Stimulated activated CD4-positive, alpha-beta T cell treated with anti-CD3 and anti-CD28 coated beads, Interleukin-15, amount 100 ng/mL, for 24 hours (primary cell): ENCODE measurements at regions not wholly inside any gene's neighbourhood (a gene's known extent, or its start where the extent isn't known, plus 50 kb on each side); places are given as distances from the start of the nearest gene placed in this dataset.
"Not testable (repeated sequence)": the region's sequence is repeated elsewhere in the genome, so short reads cannot be mapped to it uniquely, and the experiment has no call there.

Experiments
- DNase-seq: peaks from one replicate; pipeline ENCODE4 v3.0.0-alpha.2; 2020

DNA sequence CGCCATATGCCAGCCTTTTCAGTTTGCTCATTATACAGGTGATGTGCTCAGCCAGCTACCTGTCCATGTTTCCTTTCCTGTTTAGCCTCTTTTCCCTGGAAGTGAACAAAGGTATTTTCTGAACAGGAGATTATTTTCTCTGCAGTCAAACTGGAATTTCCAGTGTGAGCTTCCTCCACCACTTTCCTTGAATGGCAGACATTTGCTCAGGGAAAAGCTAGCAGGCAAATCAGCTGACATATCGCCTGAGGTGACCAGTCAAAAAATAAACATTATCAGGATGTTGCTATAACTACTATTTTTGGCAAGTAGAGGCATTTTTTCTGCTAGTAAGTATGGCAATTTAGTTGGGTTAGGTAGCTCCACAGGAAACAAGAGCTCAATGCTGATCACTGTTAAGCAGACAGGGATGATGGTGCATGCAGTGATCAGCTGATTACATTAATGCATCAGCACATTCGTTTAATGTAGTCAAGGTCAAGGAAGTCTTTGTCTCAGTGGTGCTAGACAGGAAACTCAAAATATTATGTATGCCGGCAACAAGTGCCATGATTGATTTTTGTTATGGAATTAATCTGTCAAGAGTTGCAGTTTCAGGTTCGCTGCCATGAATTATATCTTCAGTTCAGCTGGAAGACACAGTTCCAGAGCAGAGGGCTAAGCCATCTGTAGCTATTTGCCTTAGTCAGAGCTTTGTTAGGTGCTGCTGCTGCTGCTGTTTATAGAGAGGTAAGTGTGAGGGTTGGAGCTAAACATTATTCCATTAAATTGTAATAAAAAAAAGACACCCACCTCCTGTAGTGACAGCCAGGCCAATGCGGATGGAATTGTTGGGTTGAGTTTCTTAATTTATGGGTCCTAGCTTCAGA, 179.7 kb upstream of the ST6GALNAC5 start:
- DNase-seq: no peak

DNA sequence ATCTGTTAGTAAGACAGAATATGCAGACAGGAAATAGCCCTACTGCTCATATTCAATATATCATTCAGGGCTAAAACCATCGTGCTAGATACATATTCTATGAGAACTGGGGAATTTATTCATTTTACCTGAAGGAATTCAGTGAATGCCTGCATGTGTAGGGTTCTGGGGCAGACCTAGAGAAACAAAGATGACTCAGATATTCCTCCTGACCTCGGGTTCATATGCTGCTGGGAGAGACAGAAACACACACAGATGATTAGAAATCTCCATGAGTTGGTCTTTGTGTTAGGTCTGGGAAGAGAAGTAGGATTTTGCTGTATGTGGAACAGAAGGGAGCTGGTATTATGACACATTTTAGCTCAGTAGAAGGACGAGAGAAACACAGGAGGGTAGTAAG, 176.5 kb upstream of the ST6GALNAC5 start:
- no peak for DNase-seq

DNA sequence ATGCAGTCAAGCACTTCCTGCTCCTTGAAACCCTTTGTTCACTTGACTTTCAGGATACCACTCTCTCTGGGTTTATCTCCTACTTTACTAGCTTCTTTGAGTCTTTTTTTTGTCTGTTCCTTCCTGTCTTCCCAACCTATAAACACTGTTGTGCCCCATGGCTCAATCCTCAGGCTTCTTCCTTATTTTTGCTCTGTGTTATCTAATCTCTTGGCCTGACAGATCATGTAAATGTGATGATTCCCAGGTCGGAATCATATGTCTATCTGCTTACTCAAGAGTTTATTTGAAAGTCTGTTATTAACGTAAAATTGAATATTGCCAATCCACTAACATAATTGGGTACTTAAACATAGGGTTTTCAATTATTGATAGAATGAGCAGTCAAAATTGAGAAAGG, 171.7 kb upstream of the ST6GALNAC5 start:
- DNase-seq: no peak

DNA sequence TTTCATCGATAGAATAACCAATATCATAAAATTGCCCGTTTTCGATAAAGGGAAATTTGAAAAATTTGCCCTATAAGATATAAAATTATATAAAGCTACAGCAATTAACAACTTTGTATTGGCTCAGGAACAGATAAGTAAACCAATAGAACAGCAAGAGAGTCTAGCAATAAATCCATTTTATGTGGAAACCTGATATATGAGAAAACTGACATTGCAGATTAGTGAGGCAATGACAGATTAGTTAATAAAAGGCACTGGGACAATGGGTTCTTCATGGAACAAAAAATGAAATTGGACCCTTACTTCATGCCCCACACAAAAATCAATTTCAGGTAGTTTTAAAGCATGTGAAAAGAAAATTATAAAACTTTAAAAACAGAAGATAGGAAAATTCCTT, 169.9 kb upstream of the ST6GALNAC5 start:
- no peak for DNase-seq

DNA sequence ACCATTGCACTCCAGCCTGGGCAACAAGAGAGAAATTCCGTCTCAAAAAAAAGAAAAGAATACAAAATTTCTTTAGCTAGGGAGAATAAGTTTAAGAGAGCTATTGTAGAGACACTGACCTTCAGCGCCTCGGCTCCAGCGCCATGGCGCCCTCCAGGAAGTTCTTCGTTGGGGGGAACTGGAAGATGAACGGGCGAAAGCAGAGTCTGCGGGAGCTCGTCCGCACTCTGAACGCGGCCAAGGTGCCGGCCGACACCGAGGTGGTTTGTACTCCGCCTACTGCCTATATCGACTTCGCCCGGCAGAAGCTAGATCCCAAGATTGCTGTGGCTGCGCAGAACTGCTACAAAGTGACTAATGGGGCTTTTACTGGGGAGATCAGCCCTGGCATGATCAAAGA, 167.6 kb upstream of the ST6GALNAC5 start:
- DNase-seq: not testable (repeated sequence)

DNA sequence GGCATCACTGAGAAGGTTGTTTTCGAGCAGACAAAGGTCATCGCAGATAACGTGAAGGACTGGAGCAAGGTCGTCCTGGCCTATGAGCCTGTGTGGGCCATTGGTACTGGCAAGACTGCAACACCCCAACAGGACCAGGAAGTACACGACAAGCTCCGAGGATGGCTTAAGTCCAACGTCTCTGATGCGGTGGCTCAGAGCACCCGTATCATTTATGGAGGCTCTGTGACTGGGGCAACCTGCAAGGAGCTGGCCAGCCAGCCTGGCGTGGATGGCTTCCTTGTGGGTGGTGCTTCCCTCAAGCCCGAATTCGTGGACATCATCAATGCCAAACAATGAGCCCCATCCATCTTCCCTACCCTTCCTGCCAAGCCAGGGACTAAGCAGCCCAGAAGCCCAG, 167.1 kb upstream of the ST6GALNAC5 start:
- not testable (repeated sequence) for DNase-seq

DNA sequence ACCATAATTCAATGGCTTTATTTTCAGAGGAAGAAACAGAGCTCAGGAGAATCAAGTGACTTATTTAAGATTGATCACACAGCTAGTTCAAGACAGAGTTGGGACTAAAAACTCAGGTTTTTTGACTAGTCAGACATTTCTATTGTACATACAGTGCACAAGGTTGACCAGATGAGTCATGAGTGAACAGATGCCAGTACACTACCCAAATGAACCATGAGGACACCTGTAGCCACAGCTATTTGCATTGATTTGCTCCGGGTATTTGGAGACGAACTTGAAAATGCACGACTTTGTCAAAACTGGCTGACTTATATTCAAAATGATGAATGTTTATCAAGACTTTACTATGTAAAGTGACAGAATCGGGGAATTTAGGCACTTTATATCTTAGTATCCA, 161.7 kb upstream of the ST6GALNAC5 start:
- DNase-seq: no peak

DNA sequence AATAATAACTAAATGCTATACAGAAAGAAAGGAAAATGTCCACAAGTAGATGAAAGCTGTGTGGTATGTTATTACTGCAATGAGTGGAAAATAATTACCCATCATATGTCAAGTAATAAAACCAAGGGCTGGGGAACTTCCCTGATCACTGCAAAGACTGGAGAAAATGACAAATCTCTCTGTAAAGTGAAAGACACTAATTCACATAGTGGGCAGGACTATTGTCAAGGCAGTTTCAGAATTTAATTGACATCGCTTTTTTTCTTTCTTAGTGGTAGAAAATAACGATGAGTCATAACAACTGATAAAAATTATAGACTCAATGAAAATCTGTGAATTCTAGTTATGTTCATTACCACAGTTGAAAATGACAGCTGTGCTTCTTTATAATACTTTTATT, 153.7 kb upstream of the ST6GALNAC5 start:
- DNase-seq: no peak

DNA sequence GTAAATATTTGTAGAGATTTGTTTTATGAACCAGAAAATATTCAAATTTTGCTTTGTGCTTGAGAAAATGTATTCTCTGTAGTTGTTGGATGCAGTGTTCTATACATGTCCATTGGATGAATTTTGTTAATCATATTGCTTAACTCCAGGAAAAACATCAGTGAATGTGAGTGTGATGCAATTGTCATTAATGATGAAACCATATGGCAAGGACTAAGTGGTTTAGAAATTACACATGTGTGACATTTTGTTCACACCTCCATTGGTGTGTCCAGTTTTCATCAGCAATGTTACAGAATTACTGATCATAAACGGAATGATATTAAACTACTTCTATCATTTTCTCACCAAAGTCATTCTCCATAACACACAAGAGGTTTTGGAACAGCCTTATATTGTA, 151.8 kb upstream of the ST6GALNAC5 start:
- DNase-seq: no peak

DNA sequence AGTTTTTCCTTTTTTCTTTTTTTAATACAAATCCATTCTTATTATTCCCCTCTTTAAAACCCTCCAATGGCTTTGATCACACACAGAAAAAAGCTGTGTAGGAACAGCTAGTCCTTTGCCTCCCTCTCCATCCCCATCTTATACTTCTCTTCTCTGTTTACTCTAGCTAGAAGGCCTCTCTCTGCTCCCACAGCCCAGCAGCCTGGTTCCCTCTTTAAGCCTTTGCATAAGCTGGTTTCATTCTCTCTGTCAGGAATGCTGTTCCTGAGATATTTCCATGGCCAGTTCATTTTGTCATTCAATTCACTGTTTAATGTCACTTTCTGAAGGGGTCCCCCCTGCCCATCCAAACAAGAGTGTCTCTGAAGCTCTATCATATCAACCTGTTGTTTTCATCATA, 143.3 kb upstream of the ST6GALNAC5 start:
- DNase-seq: no peak

DNA sequence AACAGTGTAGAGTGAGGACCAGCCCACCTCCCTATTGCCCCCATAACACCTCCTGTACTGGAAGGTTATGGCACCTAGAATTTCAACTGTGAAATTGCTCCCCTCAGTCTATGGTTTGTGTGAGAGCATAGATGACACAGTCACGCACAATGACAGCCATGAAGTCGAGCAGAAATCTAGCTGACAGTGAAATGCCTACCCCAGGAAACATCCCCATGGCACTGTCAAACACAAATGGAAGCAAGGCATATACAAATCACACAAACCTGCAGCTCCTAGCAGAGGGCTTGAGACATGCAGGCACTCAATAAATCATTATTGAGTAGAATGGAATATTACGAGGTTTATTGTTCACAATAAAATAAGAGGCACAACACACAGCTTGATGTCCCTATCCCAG, 142.5 kb upstream of the ST6GALNAC5 start:
- DNase-seq: no peak

DNA sequence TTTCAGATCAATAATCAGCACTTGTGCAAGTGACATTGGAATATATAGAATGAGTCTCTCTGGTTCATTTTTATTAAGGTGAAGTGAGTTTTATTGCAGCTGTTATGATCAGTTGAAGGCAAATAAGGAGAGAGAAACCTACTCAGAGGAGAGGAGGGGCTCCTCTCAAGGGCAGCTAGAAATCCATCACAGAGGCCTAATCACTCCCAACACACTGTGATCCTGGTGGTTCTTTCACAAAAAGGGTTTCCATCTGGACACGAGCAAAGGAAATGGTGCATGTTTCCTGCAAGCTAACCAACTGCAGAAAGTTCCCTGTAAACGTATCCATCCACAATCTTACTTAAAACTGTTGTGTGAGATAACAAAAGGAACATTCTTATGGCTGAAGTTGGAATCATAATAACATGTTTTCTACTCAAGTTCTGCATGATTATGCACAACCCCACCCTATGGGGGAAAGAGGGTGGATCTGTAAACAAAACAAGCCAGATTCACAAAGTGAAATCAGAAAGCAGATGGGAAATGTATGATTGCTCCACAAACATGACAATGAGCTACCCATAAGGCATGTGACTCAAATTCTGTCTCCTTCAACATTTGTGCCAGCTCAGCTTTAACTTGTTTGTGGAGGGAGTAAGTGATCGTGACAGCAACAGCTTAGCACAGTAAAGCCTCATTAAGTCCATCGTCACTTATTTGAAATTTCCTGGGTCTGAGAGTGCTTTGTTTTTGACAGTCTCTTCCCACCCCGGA, 141.2 kb upstream of the ST6GALNAC5 start:
- DNase-seq: no peak

DNA sequence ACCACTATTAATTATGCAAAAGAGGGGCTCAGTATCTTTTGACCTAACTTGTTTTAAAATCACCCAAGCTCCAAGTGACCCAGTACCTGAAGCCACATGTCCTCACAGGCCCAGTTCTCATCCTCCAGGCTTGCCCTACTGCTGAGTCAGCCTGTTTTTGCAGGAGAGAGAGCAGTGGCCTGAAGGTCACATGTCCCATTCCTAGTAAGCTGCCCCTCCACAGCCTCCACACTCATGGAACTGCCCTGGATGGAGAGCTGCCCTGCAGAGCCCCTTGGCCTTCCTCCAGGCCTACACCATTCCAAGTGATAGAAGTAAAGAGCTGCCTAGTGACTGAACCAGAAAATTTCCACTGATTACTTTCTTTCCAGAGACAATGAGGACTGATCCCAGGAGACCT, 139.8 kb upstream of the ST6GALNAC5 start:
- DNase-seq: no peak

DNA sequence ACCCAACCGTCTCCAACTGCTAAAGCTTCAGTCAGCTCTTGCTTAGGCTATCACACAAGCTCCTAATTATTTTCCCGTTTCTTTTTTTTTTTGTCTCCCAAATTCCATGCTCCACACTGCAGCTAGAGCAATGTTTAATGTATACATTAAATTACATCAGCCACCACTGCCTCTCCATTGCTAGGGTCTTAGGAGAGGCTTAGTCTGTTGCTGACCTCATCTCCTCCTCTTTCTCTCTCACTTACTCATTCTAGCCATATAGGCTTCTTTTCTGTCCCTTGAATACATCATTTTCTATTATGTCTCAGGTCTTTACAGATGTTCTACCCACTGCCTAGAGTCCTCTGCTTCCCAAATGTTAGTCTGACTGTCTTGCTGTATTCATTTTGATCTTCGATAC, 138.1 kb upstream of the ST6GALNAC5 start:
- DNase-seq: no peak

DNA sequence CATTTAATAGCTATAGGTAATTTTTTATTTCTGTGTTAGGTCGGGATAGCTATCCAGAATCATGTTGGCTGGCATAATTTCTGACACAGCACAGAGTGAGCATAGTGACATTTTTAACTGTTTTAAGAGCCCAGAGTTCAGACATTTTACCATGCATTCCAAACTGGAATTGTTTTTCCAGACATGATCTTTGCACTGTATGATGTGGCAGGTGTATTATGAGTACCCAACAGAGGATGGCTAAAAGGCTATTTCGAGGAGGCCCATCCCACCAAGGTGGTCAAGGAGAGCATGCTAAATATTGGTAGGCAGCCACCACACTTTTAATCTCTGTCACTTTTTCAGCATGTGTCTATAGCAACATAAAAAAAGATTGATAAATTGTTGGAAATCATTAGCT, 137.3 kb upstream of the ST6GALNAC5 start:
- DNase-seq: no peak

DNA sequence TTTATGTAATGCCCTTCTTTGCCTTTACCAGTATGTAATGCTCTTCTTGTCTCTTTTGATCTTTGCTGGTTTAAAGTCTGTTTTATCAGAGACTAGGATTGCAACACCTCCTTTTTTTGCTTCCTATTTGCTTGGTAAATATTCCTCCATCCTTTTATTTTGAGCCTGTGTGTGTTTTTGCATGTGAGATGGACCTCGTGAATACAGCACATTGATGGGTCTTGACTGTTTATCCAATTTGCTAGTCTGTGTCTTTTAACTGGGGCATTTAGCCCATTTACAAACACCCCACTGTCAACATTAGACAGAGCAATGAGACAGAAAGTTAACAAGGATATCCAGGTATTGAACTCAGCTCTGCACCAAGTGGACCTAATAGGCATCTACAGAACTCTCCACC, 128.9 kb upstream of the ST6GALNAC5 start:
- not testable (repeated sequence) for DNase-seq

DNA sequence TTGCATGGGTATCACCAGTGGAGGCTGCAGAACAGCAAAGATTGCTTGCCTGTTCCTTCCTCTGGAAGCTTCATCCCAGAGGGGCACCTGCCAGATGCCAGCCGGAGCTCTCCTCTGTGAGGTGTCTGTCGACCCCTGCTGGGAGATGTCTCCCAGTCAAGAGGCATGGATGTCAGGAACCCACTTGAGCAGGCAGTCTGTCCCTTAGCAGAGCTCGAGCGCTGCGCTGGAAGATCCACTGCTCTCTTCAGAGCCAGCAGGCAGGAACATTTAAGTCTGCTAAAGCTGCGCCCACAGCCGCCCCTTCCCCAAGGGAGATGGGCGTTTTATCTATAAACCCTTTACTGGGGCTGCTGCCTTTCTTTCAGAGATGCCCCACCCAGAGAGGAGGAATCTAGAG, 126.3 kb upstream of the ST6GALNAC5 start:
- not testable (repeated sequence) for DNase-seq

DNA sequence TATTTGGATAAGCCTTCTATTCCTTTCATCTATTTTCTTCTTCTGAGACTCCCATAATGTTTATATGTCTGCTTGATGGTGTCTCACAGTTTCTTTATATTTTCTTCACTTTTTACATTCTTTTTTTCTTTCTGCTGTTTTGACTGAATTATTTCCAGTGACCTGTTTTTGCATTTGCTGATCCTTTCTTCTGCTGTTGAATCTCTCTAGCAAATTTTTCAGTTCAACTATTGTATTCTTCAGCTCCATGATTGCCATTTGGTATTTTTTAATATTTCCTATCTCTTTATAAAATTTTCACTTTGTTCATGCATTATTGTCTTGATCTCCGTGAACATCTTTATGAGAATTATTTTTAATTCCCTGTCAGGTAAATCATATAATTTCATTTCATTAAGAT, 122.3 kb upstream of the ST6GALNAC5 start:
- DNase-seq: no peak

DNA sequence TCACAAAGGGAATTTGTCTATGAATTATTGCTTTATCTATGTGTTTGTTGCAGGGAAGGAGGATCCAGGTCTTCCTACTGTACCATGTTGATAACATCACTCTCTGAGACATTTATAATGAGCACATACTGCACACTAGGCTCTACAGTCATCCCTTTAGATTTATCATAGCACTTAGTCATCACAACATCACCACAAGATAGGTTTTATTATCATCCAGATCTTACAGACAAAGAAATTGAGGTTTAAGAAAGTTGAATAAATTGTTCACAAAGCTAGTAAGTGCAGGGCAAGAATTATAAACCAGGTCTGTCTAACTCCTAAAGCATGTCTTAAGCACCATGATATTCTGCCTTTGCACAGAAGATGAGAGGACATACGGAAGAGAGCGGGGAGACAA, 121.1 kb upstream of the ST6GALNAC5 start:
- no peak for DNase-seq

DNA sequence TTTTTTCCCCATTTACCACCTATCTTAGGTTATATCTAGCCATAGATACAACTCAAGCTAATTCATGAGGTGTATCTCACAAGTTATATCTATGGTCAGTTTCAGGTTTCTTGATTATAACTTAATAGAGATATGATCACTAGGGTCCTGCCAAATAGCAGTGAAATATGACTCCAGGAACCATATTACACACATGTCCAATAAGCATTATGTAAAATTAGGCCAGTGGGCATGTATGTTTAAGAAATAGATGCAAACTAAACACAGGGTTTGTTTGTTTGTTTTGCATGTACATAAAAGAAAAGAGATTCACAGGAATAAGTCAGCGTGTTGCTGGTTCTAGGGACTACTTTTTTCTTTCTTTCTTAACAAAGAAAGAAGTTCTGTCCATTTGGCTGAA, 112.5 kb upstream of the ST6GALNAC5 start:
- no peak for DNase-seq

DNA sequence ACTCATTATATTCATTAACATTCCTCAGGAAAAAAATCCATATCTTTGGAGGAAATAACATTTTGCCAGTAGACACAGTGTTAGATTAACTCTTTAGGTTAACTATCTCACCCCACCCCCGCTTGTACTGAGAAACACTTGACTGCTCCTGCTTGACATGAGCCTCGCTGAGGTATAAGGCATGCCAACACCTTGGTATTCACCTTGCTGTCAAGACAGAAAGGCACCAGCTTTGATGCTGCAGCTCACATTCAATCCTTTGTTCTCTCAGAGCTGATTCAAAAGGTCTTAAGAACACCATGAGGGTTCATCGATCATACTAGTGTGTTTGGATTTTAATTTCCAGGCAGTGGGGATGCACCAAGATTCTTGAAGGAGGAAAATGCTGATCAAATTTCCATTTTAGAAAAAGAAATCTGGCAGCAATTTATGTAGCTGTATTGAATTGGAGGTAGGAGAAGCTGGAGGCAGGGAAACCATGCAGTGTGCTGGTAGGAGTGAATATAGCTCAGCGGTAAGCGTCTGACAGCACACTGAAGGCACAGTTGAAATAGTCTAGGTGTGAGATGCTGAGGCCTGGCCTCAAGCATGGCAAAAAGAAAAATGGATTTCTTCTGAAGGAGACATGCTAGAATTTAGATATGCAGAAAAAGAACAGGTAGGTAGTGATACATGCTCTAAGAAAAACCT, 108.0 kb upstream of the ST6GALNAC5 start:
- no peak for DNase-seq

DNA sequence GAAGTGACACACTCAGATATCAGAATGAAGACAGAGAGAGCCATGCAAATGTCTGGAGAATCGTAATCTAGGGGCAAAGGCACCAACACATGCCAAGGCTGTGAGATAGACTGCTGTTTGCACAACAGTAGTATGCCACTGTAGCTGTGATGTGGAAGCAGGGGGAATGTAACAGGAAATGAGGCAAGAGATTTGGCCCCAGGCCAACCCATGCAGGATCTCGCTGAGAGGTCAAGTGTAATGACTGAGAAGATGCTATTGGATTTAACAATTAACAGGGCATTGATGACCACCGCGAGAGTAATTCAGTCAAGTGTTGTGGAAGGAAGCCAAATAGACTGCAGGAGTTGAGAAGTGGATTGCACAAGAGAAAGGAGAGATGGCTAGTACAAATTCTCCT, 107.3 kb upstream of the ST6GALNAC5 start:
- peak; percentile 6 for DNase-seq

DNA sequence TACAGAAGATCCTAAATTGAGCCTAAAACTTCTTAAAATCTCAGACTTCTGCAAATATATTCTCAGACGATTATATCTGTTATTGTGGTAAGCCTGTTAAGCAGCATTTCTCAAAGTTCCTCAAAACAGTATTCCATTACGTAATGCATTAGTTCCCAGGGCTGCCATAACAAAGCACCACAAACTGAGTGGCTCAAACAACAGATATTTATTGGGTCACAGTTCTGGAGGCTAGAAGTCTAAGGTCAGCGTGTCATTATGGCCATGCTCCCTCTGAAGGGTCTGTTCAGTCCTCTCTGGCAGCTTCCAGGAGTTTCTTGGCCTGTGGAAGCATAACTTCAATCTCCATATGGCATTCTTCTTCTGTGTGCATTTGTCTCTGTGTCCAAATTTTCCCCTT, 103.5 kb upstream of the ST6GALNAC5 start:
- no peak for DNase-seq
